Nephron progenitor cell (in vitro differentiated cells): ENCODE measurements at regions not wholly inside any gene's neighbourhood (a gene's known extent, or its start where the extent isn't known, plus 50 kb on each side); places are given as distances from the start of the nearest gene placed in this dataset.

Experiments
- DNase-seq: peaks from one replicate; pipeline ENCODE4 v3.0.0; 2021
- H3K27ac Mint-ChIP-seq: 2 replicates; pipeline ENCODE4 v1.8.0; 2021; ENCODE audit warnings: mild to moderate bottlenecking, moderate library complexity, mixed read lengths
- H3K27me3 Mint-ChIP-seq: 2 replicates; pipeline ENCODE4 v1.8.0; 2021; ENCODE audit warnings: mild to moderate bottlenecking, low read depth, mixed read lengths; ENCODE audit not compliant: poor library complexity
- H3K36me3 Mint-ChIP-seq: 2 replicates; pipeline ENCODE4 v1.8.0; 2021; ENCODE audit warnings: low read depth, mixed read lengths
- H3K4me1 Mint-ChIP-seq: 2 replicates; pipeline ENCODE4 v1.8.0; 2021; ENCODE audit warnings: mixed read lengths
- H3K4me3 Mint-ChIP-seq: 2 replicates; pipeline ENCODE4 v1.8.0; 2021; ENCODE audit warnings: mild to moderate bottlenecking, moderate library complexity, mixed read lengths
- H3K9me3 Mint-ChIP-seq: 2 replicates; pipeline ENCODE4 v1.8.0; 2021; ENCODE audit warnings: mild to moderate bottlenecking, moderate library complexity, mixed read lengths
- CTCF ChIP-seq: fragments of 200-600 bp; sonication (generic); IDR thresholded peaks from 2 replicates; pipeline ENCODE4 v1.5.0; 2021; ENCODE audit warnings: antibody characterized with exemption

GRCh38 chr15:29558261-29558660 is 264.0 kb downstream of the TJP1 start:
- TF ChIP-seq CTCF, result no peak
- H3K27ac Mint-ChIP-seq, result no peak overlapping the region
- H3K9me3 Mint-ChIP-seq, result peaks cover 12% of the 10 kb centered on the region
- H3K4me1 Mint-ChIP-seq, result no peaks in the 10 kb centered on the region
- peaks cover 57% of the 10 kb centered on the region for H3K27me3 Mint-ChIP-seq
- no peak for DNase-seq
- H3K4me3 Mint-ChIP-seq, result no peak overlapping the region
- no peaks in the 10 kb centered on the region for H3K36me3 Mint-ChIP-seq

GRCh38 chr15:29557171-29557570 is 265.1 kb downstream of the TJP1 start:
- DNase-seq, result no peak
- peaks cover 9% of the 10 kb centered on the region for H3K9me3 Mint-ChIP-seq
- H3K27me3 Mint-ChIP-seq, result peaks cover 59% of the 10 kb centered on the region
- H3K27ac Mint-ChIP-seq, result no peak overlapping the region
- H3K4me1 Mint-ChIP-seq, result no peaks in the 10 kb centered on the region
- H3K36me3 Mint-ChIP-seq, result no peaks in the 10 kb centered on the region
- no peak overlapping the region for H3K4me3 Mint-ChIP-seq
- TF ChIP-seq CTCF, result no peak

GRCh38 chr15:29556380-29556779 is 265.9 kb downstream of the TJP1 start:
- H3K4me1 Mint-ChIP-seq, result no peaks in the 10 kb centered on the region
- peaks cover 55% of the 10 kb centered on the region for H3K27me3 Mint-ChIP-seq
- TF ChIP-seq CTCF, result no peak
- no peak overlapping the region for H3K27ac Mint-ChIP-seq
- no peak overlapping the region for H3K4me3 Mint-ChIP-seq
- DNase-seq, result no peak
- peaks cover 9% of the 10 kb centered on the region for H3K9me3 Mint-ChIP-seq
- no peaks in the 10 kb centered on the region for H3K36me3 Mint-ChIP-seq

DNA sequence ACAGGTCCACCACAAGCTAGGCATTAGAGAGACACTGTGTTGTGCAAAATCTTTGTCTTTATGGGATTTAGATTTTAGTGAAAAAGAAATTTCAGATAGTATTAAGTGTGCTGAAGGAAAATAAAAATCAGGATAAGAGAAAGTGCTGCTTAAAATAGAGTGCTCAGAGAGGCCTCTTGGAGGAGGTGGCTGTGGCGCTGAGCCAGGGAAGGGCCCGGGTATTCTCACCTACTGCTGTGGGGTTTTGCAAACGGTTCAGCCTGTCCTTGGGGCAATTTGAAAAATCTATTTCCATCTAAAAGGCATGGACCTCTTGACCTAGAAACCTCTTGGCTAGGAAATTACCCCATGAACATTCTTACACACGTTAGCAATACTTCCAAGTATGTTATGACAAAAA is 267.7 kb downstream of the TJP1 start:
- peaks cover 54% of the 10 kb centered on the region for H3K27me3 Mint-ChIP-seq
- peaks cover 7% of the 10 kb centered on the region for H3K9me3 Mint-ChIP-seq
- no peaks in the 10 kb centered on the region for H3K36me3 Mint-ChIP-seq
- no peak for TF ChIP-seq CTCF
- no peak for DNase-seq
- peaks cover 4% of the 10 kb centered on the region for H3K4me1 Mint-ChIP-seq
- H3K4me3 Mint-ChIP-seq, result no peak overlapping the region
- no peak overlapping the region for H3K27ac Mint-ChIP-seq

- DNase-seq, result no peak
- Mint-ChIP-seq H3K9me3 (peaks cover 25% of the 10 kb centered on the region), H3K36me3 (peaks cover 10% of the 10 kb centered on the region), H3K27ac (no peak overlapping the region), H3K4me3 (no peak overlapping the region), H3K4me1 (peaks cover 4% of the 10 kb centered on the region), H3K27me3 (peaks cover 27% of the 10 kb centered on the region)
- no peak for TF ChIP-seq CTCF
These were observed 271.3 kb downstream of the TJP1 start for GRCh38 chr15:29550834-29551465.

GRCh38 chr15:29548006-29548405 is 274.3 kb downstream of the TJP1 start:
- peaks cover 7% of the 10 kb centered on the region for H3K27me3 Mint-ChIP-seq
- H3K36me3 Mint-ChIP-seq, result peaks cover 14% of the 10 kb centered on the region
- no peak overlapping the region for H3K27ac Mint-ChIP-seq
- DNase-seq, result no peak
- no peak for TF ChIP-seq CTCF
- peaks cover 35% of the 10 kb centered on the region for H3K9me3 Mint-ChIP-seq
- peaks cover 4% of the 10 kb centered on the region for H3K4me1 Mint-ChIP-seq
- no peak overlapping the region for H3K4me3 Mint-ChIP-seq
